A673 (cell line): ENCODE measurements at regions not wholly inside any gene's neighbourhood (a gene's known extent, or its start where the extent isn't known, plus 50 kb on each side); places are given as distances from the start of the nearest gene placed in this dataset.

Experiments used
- EZH2 ChIP-seq: fragments of 200-600 bp; sonication (generic); IDR thresholded peaks from 2 replicates; pipeline ENCODE4 v1.6.1; 2017; ENCODE audit warnings: borderline replicate concordance, low read depth, mild to moderate bottlenecking, mixed read lengths, antibody characterized with exemption, low read length; ENCODE audit not compliant: poor library complexity, severe bottlenecking
- TF ChIP-seq, protein P1 (sequence below): fragments of 300-800, 200-600 bp; sonication (generic); conservative IDR thresholded peaks from 2 replicates; pipeline ENCODE4 v1.5.1; 2017; ENCODE audit warnings: low read depth, mild to moderate bottlenecking, antibody characterized with exemption, low read length, moderate library complexity, mixed read lengths

DNA sequence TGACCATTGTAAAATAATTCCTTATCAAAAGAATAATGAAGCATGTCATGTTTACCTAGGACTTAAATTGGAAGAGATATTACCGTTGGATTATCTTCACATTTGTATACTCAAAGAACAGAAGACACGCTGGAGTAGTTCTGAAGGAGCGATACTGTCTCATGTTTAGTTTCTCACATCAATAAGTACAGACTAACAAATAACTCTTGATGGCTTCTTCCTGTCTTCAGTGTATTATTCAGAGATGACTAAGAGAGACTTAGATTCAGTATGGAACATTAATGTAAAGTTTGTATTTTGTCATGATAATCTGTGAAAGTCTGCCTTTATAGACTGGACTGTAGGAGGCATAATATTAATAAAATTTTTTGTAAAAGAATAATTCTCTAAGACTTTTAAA lies 72.7 kb downstream of the SPRY1 start:
- TF ChIP-seq, protein P1, sequence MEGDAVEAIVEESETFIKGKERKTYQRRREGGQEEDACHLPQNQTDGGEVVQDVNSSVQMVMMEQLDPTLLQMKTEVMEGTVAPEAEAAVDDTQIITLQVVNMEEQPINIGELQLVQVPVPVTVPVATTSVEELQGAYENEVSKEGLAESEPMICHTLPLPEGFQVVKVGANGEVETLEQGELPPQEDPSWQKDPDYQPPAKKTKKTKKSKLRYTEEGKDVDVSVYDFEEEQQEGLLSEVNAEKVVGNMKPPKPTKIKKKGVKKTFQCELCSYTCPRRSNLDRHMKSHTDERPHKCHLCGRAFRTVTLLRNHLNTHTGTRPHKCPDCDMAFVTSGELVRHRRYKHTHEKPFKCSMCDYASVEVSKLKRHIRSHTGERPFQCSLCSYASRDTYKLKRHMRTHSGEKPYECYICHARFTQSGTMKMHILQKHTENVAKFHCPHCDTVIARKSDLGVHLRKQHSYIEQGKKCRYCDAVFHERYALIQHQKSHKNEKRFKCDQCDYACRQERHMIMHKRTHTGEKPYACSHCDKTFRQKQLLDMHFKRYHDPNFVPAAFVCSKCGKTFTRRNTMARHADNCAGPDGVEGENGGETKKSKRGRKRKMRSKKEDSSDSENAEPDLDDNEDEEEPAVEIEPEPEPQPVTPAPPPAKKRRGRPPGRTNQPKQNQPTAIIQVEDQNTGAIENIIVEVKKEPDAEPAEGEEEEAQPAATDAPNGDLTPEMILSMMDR = no peak
- TF ChIP-seq EZH2 = no peak
